ENCODE measurements at regions not wholly inside any gene's neighbourhood (a gene's known extent, or its start where the extent isn't known, plus 50 kb on each side); places are given as distances from the start of the nearest gene placed in this dataset.

DNA sequence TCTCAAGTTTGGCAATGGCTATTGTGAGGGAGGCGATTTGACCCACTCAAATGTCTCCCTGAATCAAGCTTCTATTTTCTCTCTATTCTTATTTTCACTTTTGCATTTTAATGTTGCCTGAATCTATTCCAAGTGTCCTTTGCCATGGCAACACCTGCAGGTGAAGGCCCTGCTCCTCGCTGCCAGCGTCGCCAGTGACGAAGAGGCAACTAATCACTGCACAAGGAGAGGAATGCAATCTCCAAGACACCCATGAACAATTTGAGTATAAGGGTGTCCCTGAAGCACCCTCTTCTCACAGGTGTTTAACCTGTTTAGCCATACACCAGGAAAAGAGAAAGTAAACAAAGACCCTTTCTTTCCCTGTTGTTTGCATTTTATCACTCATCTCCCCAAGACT, 165.6 kb upstream of the VRK2 start:
- DNase-seq: no peak
- Mint-ChIP-seq H3K4me3 (ENCODE audit: unreplicated experiment) (no peak overlapping the region), H3K27ac (ENCODE audit: unreplicated experiment) (no peak overlapping the region), H3K9me3 (ENCODE audit: unreplicated experiment) (no peaks in the 10 kb centered on the region), H3K27me3 (ENCODE audit: insufficient read depth, unreplicated experiment) (no peaks in the 10 kb centered on the region), H3K4me1 (ENCODE audit: low read depth, unreplicated experiment) (peaks cover 7% of the 10 kb centered on the region), H3K36me3 (ENCODE audit: insufficient read depth, unreplicated experiment) (no peaks in the 10 kb centered on the region)
- Histone ChIP-seq H3K4me3 (ENCODE audit: low read depth, low read length) (no peak overlapping the region), H3K4me1 (peaks cover 22% of the 10 kb centered on the region), H3K9me3 (no peaks in the 10 kb centered on the region), H3K36me3 (ENCODE audit: control insufficient read depth, insufficient read depth, low read length) (no peaks in the 10 kb centered on the region), H3K27me3 (replicated peaks; ENCODE audit: control insufficient read depth, insufficient read depth, low read length) (no peaks in the 10 kb centered on the region)
- ChIA-PET POLR2A (no interaction called here), CTCF (no interaction called here)
- TF ChIP-seq, protein P1, sequence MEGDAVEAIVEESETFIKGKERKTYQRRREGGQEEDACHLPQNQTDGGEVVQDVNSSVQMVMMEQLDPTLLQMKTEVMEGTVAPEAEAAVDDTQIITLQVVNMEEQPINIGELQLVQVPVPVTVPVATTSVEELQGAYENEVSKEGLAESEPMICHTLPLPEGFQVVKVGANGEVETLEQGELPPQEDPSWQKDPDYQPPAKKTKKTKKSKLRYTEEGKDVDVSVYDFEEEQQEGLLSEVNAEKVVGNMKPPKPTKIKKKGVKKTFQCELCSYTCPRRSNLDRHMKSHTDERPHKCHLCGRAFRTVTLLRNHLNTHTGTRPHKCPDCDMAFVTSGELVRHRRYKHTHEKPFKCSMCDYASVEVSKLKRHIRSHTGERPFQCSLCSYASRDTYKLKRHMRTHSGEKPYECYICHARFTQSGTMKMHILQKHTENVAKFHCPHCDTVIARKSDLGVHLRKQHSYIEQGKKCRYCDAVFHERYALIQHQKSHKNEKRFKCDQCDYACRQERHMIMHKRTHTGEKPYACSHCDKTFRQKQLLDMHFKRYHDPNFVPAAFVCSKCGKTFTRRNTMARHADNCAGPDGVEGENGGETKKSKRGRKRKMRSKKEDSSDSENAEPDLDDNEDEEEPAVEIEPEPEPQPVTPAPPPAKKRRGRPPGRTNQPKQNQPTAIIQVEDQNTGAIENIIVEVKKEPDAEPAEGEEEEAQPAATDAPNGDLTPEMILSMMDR (IDR thresholded peaks at IDR 0.05; ENCODE audit: insufficient read depth in 1 of 2, low read depth in 1 of 2, low read length in 1 of 2, severe bottlenecking in 1 of 2, unreplicated experiment in 1 of 2): no peak
- intact Hi-C loops (cut with micrococcal nuclease; ENCODE audit: unreplicated experiment): no loop called here
- no TSS peak for BruUV-seq (replicated peaks)

DNA sequence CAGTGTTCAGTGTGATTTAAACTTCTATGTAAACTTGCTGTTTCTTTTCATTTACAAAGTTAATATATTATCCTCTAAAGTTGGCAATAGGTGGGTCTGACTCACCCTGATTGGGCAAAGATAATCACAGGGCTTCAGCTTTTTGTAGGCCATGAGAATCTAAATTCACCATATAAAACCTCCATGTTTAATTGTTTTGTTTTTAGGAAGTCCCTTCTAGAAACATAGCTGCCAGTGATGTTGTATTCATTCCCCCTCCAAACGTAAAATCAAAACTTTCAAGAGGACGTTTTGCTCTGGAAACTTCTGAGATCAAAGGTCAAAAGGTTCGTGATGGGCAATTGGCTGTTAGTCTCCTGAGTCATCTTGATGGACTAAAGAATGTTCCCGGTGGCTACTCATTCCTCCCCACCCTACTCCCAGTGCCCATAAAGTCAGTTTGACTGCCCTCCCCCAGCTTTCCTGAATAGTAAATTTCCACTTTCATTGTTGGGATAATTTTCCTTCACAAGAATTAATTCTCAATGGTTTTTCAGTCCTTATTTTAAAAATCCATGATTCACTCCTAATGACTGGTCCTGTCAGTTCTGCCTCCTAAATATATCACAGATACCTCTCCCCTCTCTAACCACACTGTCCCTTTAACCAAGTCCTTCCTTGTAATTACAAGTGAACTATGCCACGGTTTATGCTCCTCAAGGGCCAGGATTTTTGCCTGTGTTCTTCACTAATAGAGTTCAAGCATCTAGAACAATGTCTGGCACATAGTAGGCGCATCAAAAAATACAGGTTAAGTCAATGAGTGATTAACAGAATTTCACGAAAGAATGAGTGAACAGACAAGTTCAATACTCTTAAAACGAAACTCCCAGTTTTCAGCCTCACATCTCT, 164.4 kb upstream of the VRK2 start:
- Mint-ChIP-seq H3K27ac (ENCODE audit: unreplicated experiment) (no peak overlapping the region), H3K27me3 (ENCODE audit: insufficient read depth, unreplicated experiment) (no peaks in the 10 kb centered on the region), H3K4me1 (ENCODE audit: low read depth, unreplicated experiment) (peaks cover 7% of the 10 kb centered on the region), H3K9me3 (ENCODE audit: unreplicated experiment) (no peaks in the 10 kb centered on the region), H3K4me3 (ENCODE audit: unreplicated experiment) (no peak overlapping the region), H3K36me3 (ENCODE audit: insufficient read depth, unreplicated experiment) (no peaks in the 10 kb centered on the region)
- Histone ChIP-seq H3K4me1 (peaks cover 22% of the 10 kb centered on the region), H3K36me3 (ENCODE audit: control insufficient read depth, insufficient read depth, low read length) (no peaks in the 10 kb centered on the region), H3K27me3 (replicated peaks; ENCODE audit: control insufficient read depth, insufficient read depth, low read length) (no peaks in the 10 kb centered on the region), H3K9me3 (no peaks in the 10 kb centered on the region), H3K4me3 (ENCODE audit: low read depth, low read length) (no peak overlapping the region)
- ChIA-PET POLR2A (no interaction called here), CTCF (no interaction called here)
- intact Hi-C loops (cut with micrococcal nuclease; ENCODE audit: unreplicated experiment): loop anchor here (1.0 kb wide), 1 partner anchor 11 kb away; no protein-coding TSS in a partner anchor
- no TSS peak for BruUV-seq (replicated peaks)
- TF ChIP-seq, protein P1 (IDR thresholded peaks at IDR 0.05; ENCODE audit: insufficient read depth in 1 of 2, low read depth in 1 of 2, low read length in 1 of 2, severe bottlenecking in 1 of 2, unreplicated experiment in 1 of 2): no peak
- peak; percentile 27 to 46 for DNase-seq

DNA sequence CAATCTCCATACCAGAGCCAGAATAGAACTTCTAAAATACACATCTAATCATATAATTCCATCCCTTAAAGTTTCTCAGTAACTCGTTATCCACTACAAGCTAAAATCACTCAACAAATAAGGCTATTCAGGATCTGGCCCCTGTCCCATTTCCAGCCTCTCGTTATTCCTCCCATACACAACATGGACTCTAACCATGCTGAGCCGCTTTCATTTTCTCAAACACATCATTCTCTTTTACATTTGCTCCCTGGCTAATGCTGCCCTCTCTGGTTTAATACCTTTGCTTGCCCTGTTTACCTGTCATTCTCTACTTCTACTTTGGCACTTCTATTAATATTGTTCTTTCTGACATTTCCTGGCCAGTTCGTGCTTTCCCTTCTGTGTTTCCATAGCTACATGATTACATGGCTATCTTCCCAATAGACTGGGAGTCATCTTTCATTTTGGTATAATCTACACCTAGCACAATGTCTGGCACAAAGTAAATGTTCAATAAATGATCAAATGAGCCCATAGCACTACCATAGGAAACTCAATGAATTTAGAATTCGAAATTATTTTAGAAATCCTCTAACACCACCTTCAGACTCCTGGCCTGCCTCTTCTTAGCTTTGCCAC, 163.6 kb upstream of the VRK2 start:
- Histone ChIP-seq H3K27me3 (replicated peaks; ENCODE audit: control insufficient read depth, insufficient read depth, low read length) (no peaks in the 10 kb centered on the region), H3K36me3 (ENCODE audit: control insufficient read depth, insufficient read depth, low read length) (no peaks in the 10 kb centered on the region), H3K4me3 (ENCODE audit: low read depth, low read length) (no peak overlapping the region), H3K4me1 (peaks cover 22% of the 10 kb centered on the region), H3K9me3 (no peaks in the 10 kb centered on the region)
- H3K27me3 Mint-ChIP-seq (ENCODE audit: insufficient read depth, unreplicated experiment): no peaks in the 10 kb centered on the region
- no peak overlapping the region for H3K27ac Mint-ChIP-seq (ENCODE audit: unreplicated experiment)
- CTCF ChIA-PET: no interaction called here
- H3K36me3 Mint-ChIP-seq (ENCODE audit: insufficient read depth, unreplicated experiment): peaks cover under 1% of the 10 kb centered on the region
- no peaks in the 10 kb centered on the region for H3K9me3 Mint-ChIP-seq (ENCODE audit: unreplicated experiment)
- intact Hi-C loops (cut with micrococcal nuclease; ENCODE audit: unreplicated experiment): loop anchor here (1.0 kb wide), 1 partner anchor 10 kb away; no protein-coding TSS in a partner anchor
- peaks cover 3% of the 10 kb centered on the region for H3K4me1 Mint-ChIP-seq (ENCODE audit: low read depth, unreplicated experiment)
- no TSS peak for BruUV-seq (replicated peaks)
- POLR2A ChIA-PET: no interaction called here
- DNase-seq: no peak
- TF ChIP-seq, protein P1 (IDR thresholded peaks at IDR 0.05; ENCODE audit: insufficient read depth in 1 of 2, low read depth in 1 of 2, low read length in 1 of 2, severe bottlenecking in 1 of 2, unreplicated experiment in 1 of 2): no peak
- no peak overlapping the region for H3K4me3 Mint-ChIP-seq (ENCODE audit: unreplicated experiment)

Data from Caco-2 (cell line).